AG10803 (cell line): ENCODE measurements at regions not wholly inside any gene's neighbourhood (a gene's known extent, or its start where the extent isn't known, plus 50 kb on each side); places are given as distances from the start of the nearest gene placed in this dataset.

Experiments
- DNase-seq: peaks from one replicate; pipeline ENCODE4 v3.0.0; 2010; ENCODE audit warnings: low read depth
- H3K4me3 ChIP-seq: 2 replicates; pipeline ENCODE4 v1.5.1; 2011; ENCODE audit warnings: mild to moderate bottlenecking, low read length, control low read depth
- CTCF ChIP-seq: conservative IDR thresholded peaks from 2 replicates; pipeline ENCODE4 v1.5.1; 2011; ENCODE audit warnings: mild to moderate bottlenecking, low read length, control low read depth, inconsistent platforms

- TF ChIP-seq CTCF: no peak
- no peak for DNase-seq
- no peak overlapping the region for H3K4me3 ChIP-seq
Measured at GRCh38 chr9:4356306-4356705, 56.4 kb upstream of the GLIS3 start.

- no peak for TF ChIP-seq CTCF
- no peak overlapping the region for H3K4me3 ChIP-seq
- DNase-seq: peak; percentile 11
Measured at GRCh38 chr9:4353236-4353635, 53.4 kb upstream of the GLIS3 start.

- no peak for DNase-seq
- TF ChIP-seq CTCF: no peak
- no peak overlapping the region for H3K4me3 ChIP-seq
Measured at GRCh38 chr9:4349816-4350418, 50.0 kb upstream of the GLIS3 start.
